ENCODE measurements at regions not wholly inside any gene's neighbourhood (a gene's known extent, or its start where the extent isn't known, plus 50 kb on each side); places are given as distances from the start of the nearest gene placed in this dataset.

DNA sequence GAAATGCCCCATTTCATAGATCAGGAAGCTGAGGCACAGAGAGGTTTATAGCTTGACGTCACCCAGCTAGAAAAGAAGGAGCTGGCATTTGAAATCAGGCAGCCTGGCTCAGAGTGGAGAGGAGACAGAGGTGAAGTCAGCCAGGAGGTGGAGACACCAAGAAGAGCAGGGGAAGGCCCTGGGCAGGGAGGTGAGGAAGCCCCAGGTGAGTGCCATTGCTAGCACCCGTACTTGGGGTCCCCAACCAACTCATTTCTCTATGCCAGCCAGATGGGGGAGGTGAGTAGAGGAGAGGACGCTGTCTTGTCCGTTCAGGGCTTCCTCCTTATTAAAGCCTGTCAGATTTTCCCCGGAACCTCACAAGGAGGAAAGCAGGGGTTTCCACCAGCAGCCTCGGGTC, 149.6 kb upstream of the TLE3 start:
- TF ChIP-seq EZH2phosphoT487 (IDR thresholded peaks at IDR 0.05; ENCODE audit: low read depth, severe bottlenecking, unreplicated experiment): no peak
- TF ChIP-seq, protein P1, sequence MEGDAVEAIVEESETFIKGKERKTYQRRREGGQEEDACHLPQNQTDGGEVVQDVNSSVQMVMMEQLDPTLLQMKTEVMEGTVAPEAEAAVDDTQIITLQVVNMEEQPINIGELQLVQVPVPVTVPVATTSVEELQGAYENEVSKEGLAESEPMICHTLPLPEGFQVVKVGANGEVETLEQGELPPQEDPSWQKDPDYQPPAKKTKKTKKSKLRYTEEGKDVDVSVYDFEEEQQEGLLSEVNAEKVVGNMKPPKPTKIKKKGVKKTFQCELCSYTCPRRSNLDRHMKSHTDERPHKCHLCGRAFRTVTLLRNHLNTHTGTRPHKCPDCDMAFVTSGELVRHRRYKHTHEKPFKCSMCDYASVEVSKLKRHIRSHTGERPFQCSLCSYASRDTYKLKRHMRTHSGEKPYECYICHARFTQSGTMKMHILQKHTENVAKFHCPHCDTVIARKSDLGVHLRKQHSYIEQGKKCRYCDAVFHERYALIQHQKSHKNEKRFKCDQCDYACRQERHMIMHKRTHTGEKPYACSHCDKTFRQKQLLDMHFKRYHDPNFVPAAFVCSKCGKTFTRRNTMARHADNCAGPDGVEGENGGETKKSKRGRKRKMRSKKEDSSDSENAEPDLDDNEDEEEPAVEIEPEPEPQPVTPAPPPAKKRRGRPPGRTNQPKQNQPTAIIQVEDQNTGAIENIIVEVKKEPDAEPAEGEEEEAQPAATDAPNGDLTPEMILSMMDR (IDR thresholded peaks at IDR 0.05; ENCODE audit: poor library complexity): no peak

Data from hepatocyte (in vitro differentiated cells).